Chondrocyte (in vitro differentiated cells): ENCODE measurements at regions not wholly inside any gene's neighbourhood (a gene's known extent, or its start where the extent isn't known, plus 50 kb on each side); places are given as distances from the start of the nearest gene placed in this dataset.

Source experiments
- DNase-seq: peaks from one replicate; pipeline ENCODE4 v3.0.0; 2021; ENCODE audit warnings: mixed read lengths, low spot score
- H3K27ac Mint-ChIP-seq: one replicate; pipeline ENCODE4 v1.8.0; 2021; ENCODE audit warnings: mild to moderate bottlenecking, moderate library complexity, mixed read lengths; ENCODE audit not compliant: unreplicated experiment
- H3K27me3 Mint-ChIP-seq: 2 replicates; pipeline ENCODE4 v1.8.0; 2021; ENCODE audit warnings: low read depth, mixed read lengths
- H3K36me3 Mint-ChIP-seq: 2 replicates; pipeline ENCODE4 v1.8.0; 2021; ENCODE audit warnings: low read depth, mixed read lengths
- H3K4me1 Mint-ChIP-seq: 2 replicates; pipeline ENCODE4 v1.8.0; 2021; ENCODE audit warnings: low read depth, mild to moderate bottlenecking, mixed read lengths
- H3K4me3 Mint-ChIP-seq: one replicate; pipeline ENCODE4 v1.8.0; 2021; ENCODE audit warnings: mild to moderate bottlenecking, moderate library complexity, mixed read lengths; ENCODE audit not compliant: unreplicated experiment
- H3K9me3 Mint-ChIP-seq: 2 replicates; pipeline ENCODE4 v1.8.0; 2021; ENCODE audit warnings: low read depth, mixed read lengths
- CTCF ChIP-seq: fragments of 200-600 bp; sonication (generic); IDR thresholded peaks from 2 replicates; pipeline ENCODE4 v1.5.0; 2021; ENCODE audit warnings: antibody characterized with exemption, mild to moderate bottlenecking, moderate library complexity

DNA sequence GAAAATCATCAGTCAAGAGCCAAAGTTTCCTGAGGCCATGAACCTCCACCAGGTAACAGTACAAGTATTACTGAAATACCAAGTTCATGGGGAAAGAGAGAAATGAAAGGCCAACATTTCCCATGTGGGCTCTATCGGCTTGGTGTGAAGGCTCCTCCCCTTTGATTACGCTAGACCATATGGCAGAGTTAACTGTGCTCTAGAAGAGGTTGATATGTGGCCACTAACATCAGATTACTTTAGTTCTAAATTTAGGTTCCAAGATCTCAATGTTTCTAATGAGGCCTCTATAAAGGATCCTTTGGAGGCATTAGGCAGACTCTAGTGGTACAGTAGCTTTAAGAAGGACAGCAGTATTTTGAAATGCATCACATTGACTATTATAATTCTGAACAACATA, 127.1 kb downstream of the SEMA6D start:
- Mint-ChIP-seq H3K9me3 (no peaks in the 10 kb centered on the region), H3K4me3 (no peak overlapping the region), H3K36me3 (no peaks in the 10 kb centered on the region), H3K27me3 (peaks cover 3% of the 10 kb centered on the region), H3K27ac (no peak overlapping the region), H3K4me1 (peaks cover 3% of the 10 kb centered on the region)
- no peak for DNase-seq
- no peak for TF ChIP-seq CTCF

- TF ChIP-seq CTCF: no peak
- Mint-ChIP-seq H3K27me3 (peaks cover 4% of the 10 kb centered on the region), H3K27ac (no peak overlapping the region), H3K4me1 (peaks cover 3% of the 10 kb centered on the region), H3K9me3 (no peaks in the 10 kb centered on the region), H3K4me3 (no peak overlapping the region), H3K36me3 (no peaks in the 10 kb centered on the region)
- DNase-seq: no peak
Observed at GRCh38 chr15:47846128-47846868, 129.0 kb downstream of the SEMA6D start.

GRCh38 chr15:47846876-47847275, 129.6 kb downstream of the SEMA6D start:
- TF ChIP-seq CTCF: no peak
- Mint-ChIP-seq H3K4me1 (peaks cover 3% of the 10 kb centered on the region), H3K4me3 (no peak overlapping the region), H3K27ac (no peak overlapping the region), H3K27me3 (peaks cover 4% of the 10 kb centered on the region), H3K9me3 (no peaks in the 10 kb centered on the region), H3K36me3 (no peaks in the 10 kb centered on the region)
- no peak for DNase-seq

GRCh38 chr15:47856071-47856470, 138.8 kb downstream of the SEMA6D start:
- Mint-ChIP-seq H3K4me1 (peaks cover 7% of the 10 kb centered on the region), H3K27ac (no peak overlapping the region), H3K4me3 (no peak overlapping the region), H3K9me3 (no peaks in the 10 kb centered on the region), H3K27me3 (no peaks in the 10 kb centered on the region), H3K36me3 (no peaks in the 10 kb centered on the region)
- TF ChIP-seq CTCF: no peak
- no peak for DNase-seq

DNA sequence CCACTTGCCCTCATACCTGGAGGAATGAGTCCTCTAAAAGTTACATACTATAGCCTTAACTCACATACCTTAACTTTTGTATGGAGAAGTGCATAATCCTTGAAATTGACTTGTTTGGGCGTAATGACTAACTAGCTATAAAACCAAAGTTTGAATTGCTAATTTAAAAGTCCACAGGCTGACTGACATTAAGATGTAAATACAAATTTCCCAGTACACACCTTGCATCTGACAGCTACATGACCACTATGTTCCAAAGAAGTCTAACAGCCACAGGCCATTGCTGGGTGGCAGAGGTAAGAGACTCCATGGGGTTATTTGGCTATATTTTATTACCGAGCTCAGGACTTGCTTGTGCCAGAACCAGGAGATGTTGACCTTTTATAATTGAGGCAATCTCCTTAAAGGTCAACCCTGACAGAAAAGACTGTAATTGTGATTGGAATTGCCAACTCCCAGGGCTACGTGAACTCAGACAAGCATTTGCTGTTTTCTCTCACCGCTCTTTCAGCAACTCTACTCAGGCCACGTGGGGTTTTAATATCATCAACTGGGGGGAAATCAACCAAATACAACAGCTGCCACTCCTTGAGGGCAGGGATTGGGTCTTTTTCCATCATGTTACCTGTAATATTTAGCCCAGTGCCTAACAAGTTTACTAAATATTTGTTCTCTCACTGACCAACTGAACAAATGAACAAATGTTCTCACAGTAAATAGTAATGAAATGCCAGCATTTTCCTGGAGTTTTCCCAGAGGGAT, 139.9 kb downstream of the SEMA6D start:
- peaks cover 12% of the 10 kb centered on the region for H3K4me1 Mint-ChIP-seq
- H3K36me3 Mint-ChIP-seq: no peaks in the 10 kb centered on the region
- no peak overlapping the region for H3K27ac Mint-ChIP-seq
- no peak for DNase-seq
- H3K9me3 Mint-ChIP-seq: no peaks in the 10 kb centered on the region
- no peak overlapping the region for H3K4me3 Mint-ChIP-seq
- TF ChIP-seq CTCF: no peak
- no peaks in the 10 kb centered on the region for H3K27me3 Mint-ChIP-seq
